AG04450 (cell line): ENCODE measurements at regions not wholly inside any gene's neighbourhood (a gene's known extent, or its start where the extent isn't known, plus 50 kb on each side); places are given as distances from the start of the nearest gene placed in this dataset.

Experiments used
- CTCF ChIA-PET: fragments of 300-600, 350-600 bp; formaldehyde crosslinking; extraction: SDS; loops from one replicate; lab custom pipeline; 2022; ENCODE audit warnings: antibody characterized with exemption, inconsistent platforms; lab: Charles Lee
- POLR2A ChIA-PET: fragments of 350-600 bp; formaldehyde crosslinking; extraction: SDS; loops from one replicate; lab custom pipeline; 2021; ENCODE audit warnings: antibody characterized with exemption, inconsistent platforms; lab: Yijun Ruan, JAX
- DNase-seq: peaks from one replicate; pipeline ENCODE4 v3.0.0-alpha.2; 2011; ENCODE audit warnings: low read depth, low spot score
- H3K27ac ChIP-seq: one replicate; pipeline ENCODE4 v1.5.1; 2012; ENCODE audit warnings: low read depth, low read length, control low read depth
- H3K27me3 ChIP-seq: one replicate; pipeline ENCODE4 v1.6.0; 2012; ENCODE audit warnings: low read length; ENCODE audit not compliant: control insufficient read depth, insufficient read depth
- H3K4me3 ChIP-seq: 2 replicates; pipeline ENCODE4 v1.5.1; 2011; ENCODE audit warnings: mild to moderate bottlenecking, low read depth, low read length, control low read depth
- H3K9me3 ChIP-seq: 2 replicates; pipeline ENCODE4 v1.5.1; 2012; ENCODE audit warnings: low read length; ENCODE audit not compliant: control insufficient read depth, insufficient read depth
- TF ChIP-seq, protein P1 (sequence below): IDR thresholded peaks from 2 replicates; pipeline ENCODE4 v1.5.1; 2011; ENCODE audit warnings: low read depth, low read length, control low read depth, inconsistent platforms

DNA sequence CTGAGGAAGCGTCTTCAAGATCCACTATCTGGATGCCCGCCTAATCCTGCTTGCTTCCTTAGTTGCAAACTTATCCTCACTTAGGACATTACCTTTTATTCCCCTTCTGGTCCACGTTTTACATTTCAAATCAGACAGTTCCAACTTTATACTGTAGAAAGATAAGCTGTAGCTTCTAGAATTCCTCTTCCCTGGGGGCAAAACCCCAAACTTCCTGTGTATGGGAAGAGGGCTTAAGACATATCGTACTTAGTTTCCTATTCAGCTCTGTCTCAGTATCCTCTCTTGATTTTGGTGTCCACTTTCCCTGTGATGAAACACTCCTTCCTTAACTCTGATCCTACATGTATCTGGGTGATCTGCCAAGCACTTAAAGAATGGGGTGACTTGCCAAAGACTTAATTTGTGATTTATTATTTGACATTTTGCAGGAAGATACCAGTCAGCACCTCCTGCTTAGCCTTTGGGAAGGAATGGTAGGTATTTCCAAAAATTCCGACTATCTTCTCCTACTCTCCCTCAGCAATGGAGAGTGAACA is 245.2 kb downstream of the CDCA7 start:
- no peak overlapping the region for H3K4me3 ChIP-seq
- H3K9me3 ChIP-seq = no peaks in the 10 kb centered on the region
- POLR2A ChIA-PET = no interaction called here
- DNase-seq = no peak
- H3K27ac ChIP-seq = no peak overlapping the region
- CTCF ChIA-PET = interaction anchor here (0.7 kb wide), 1 partner anchor 10 kb away, joined by 3 read pairs; no protein-coding TSS in a partner anchor
- H3K27me3 ChIP-seq = no peaks in the 10 kb centered on the region
- TF ChIP-seq, protein P1, sequence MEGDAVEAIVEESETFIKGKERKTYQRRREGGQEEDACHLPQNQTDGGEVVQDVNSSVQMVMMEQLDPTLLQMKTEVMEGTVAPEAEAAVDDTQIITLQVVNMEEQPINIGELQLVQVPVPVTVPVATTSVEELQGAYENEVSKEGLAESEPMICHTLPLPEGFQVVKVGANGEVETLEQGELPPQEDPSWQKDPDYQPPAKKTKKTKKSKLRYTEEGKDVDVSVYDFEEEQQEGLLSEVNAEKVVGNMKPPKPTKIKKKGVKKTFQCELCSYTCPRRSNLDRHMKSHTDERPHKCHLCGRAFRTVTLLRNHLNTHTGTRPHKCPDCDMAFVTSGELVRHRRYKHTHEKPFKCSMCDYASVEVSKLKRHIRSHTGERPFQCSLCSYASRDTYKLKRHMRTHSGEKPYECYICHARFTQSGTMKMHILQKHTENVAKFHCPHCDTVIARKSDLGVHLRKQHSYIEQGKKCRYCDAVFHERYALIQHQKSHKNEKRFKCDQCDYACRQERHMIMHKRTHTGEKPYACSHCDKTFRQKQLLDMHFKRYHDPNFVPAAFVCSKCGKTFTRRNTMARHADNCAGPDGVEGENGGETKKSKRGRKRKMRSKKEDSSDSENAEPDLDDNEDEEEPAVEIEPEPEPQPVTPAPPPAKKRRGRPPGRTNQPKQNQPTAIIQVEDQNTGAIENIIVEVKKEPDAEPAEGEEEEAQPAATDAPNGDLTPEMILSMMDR = no peak

DNA sequence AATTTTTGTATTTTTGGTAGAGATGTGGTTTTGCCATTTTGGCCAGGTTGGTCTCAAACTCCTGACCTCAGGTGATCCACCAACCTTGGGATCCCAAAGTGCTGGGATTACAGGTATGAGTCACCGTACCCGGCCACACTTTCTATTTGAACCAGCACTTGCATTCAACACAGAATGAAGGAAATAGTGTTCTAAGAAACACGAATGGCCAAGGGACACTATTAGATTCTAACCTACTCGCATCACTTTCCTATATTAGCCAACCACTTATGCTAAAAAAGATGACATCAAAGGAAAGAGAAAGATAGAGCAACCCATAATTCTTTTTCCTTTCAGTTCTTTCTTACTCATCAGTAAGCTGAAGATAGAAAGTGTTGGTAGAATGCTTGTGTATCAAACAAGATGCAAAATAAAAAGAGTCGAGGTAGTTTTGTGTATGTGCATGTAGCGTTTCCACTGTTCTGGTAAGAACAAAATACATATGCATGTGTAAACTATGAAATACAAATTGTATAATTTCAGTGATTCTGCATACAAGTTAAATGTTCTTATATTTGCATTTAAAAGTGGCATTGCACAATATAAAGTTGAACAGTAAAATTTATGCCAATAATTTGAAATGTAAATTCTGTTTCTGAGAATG is 247.6 kb downstream of the CDCA7 start:
- H3K27me3 ChIP-seq = no peaks in the 10 kb centered on the region
- no peak overlapping the region for H3K4me3 ChIP-seq
- CTCF ChIA-PET = no interaction called here
- POLR2A ChIA-PET = no interaction called here
- H3K27ac ChIP-seq = no peak overlapping the region
- no peak for DNase-seq
- no peaks in the 10 kb centered on the region for H3K9me3 ChIP-seq
- TF ChIP-seq, protein P1 = no peak

DNA sequence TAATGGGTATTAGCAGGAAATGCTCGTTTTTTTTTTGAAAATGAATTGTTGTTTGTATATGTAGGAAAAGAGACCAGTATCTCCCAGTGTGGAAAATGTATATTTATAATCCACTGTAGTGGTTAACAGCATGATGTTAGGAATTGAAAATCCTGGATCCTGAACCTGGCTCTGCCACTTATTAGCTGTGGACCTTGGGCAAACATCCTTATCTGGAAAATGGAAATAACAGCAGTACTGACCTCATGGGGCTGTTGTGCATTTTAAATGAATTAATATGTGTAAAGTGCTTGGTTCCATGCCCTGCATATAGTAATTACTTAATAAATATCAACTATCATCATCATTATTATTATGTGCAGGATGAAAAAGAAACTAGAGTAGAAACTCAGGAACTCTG is 251.3 kb downstream of the CDCA7 start:
- Histone ChIP-seq H3K4me3 (no peak overlapping the region), H3K27ac (no peak overlapping the region), H3K27me3 (no peaks in the 10 kb centered on the region), H3K9me3 (no peaks in the 10 kb centered on the region)
- no peak for DNase-seq
- TF ChIP-seq, protein P1 = no peak
- ChIA-PET CTCF (no interaction called here), POLR2A (no interaction called here)

DNA sequence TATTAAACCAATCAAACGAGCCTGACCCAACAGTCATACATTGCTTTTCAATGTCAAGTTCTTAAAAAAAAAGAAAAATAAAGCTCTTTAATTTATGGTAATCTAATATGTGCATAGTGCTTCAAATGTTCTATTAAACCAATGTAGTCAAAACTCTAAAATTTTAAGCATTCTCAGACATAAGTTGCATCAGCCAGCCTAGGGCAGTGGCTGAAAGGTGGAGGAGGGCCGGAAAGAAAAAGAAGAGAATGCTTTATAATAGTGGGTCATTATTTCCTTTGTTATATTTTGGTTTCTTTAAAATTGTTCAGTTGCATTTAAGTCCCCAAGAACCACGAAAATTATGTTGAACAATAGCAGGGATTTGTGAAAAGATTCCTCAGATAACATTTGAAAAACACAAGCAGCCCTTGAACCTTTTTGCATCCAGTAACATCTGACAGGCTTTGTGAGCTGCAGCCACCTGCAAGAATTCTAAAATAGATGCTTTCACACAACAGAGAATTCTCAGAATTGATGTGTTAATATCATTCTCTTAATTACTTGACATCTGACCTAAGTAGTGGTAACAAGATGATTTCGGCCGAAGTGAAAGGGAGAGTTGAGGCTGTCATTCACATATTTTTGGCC is 252.1 kb downstream of the CDCA7 start:
- CTCF ChIA-PET = no interaction called here
- Histone ChIP-seq H3K4me3 (no peak overlapping the region), H3K27me3 (no peaks in the 10 kb centered on the region), H3K27ac (no peak overlapping the region), H3K9me3 (no peaks in the 10 kb centered on the region)
- no peak for DNase-seq
- POLR2A ChIA-PET = no interaction called here
- TF ChIP-seq, protein P1 = no peak

DNA sequence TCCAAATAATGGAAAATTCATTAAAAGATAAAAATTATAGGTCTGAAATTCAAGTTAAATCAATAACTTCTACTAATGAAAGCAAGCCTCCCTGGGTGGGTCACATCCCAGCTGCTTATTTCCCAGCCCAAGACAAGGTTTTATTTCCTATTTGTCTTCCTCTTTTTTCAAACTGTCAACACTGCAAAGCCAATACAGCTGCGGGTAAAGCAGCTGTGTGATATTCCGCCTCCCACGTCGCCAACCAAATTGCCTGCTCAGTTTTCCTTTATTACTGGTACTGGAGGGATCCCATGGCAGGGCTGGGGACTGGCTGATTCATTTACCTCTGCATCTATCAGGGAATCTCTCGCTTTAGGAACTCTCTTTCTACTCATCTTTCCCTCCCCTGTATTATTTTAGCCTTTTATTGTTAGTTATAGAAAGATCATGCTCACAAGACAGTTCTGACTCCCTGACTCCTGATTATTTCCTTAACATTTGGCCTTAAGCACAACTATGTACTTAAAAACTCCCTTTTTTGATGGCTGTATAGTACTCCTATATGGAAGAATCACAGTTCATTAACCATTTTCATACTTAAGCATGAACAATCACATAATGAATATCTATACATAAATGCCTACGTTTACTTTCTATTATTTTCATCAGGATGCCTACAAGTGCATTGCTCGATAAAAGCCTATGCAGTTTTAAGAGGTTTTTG is 253.1 kb downstream of the CDCA7 start:
- Histone ChIP-seq H3K9me3 (no peaks in the 10 kb centered on the region), H3K27ac (no peak overlapping the region), H3K27me3 (no peaks in the 10 kb centered on the region), H3K4me3 (no peak overlapping the region)
- POLR2A ChIA-PET = no interaction called here
- TF ChIP-seq, protein P1 = no peak
- DNase-seq = no peak
- CTCF ChIA-PET = no interaction called here
